ENCODE measurements at regions not wholly inside any gene's neighbourhood (a gene's known extent, or its start where the extent isn't known, plus 50 kb on each side); places are given as distances from the start of the nearest gene placed in this dataset.

DNA sequence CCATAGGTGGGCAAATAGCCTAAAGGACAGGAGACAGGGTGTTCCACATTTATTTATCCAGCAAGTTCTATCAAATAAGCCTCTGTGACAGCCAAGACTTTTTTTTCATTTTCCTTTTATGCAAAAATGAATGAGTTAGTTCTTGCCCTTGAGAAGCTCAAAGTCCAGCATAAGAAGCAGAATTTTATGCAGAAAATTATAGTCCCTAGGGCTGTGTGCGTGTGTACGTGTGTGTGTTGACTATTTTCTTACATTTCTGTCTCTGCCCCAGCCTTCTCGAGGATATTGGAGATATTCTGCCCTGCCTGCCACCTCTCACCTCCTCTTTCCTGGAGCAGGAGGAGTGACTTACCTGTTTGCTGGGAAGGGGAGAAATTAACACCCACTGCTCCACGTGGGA lies 221.9 kb downstream of the SREK1 start:
- TF ChIP-seq POLR2A (IDR thresholded peaks at IDR 0.05) = no peak
- TF ChIP-seq, protein P1, sequence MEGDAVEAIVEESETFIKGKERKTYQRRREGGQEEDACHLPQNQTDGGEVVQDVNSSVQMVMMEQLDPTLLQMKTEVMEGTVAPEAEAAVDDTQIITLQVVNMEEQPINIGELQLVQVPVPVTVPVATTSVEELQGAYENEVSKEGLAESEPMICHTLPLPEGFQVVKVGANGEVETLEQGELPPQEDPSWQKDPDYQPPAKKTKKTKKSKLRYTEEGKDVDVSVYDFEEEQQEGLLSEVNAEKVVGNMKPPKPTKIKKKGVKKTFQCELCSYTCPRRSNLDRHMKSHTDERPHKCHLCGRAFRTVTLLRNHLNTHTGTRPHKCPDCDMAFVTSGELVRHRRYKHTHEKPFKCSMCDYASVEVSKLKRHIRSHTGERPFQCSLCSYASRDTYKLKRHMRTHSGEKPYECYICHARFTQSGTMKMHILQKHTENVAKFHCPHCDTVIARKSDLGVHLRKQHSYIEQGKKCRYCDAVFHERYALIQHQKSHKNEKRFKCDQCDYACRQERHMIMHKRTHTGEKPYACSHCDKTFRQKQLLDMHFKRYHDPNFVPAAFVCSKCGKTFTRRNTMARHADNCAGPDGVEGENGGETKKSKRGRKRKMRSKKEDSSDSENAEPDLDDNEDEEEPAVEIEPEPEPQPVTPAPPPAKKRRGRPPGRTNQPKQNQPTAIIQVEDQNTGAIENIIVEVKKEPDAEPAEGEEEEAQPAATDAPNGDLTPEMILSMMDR (IDR thresholded peaks at IDR 0.05) = no peak

Data from stomach (tissue), 4 donors.